ENCODE measurements at regions not wholly inside any gene's neighbourhood (a gene's known extent, or its start where the extent isn't known, plus 50 kb on each side); places are given as distances from the start of the nearest gene placed in this dataset.
A peak's percentile ranks its signal among the peaks of the same experiment; 100 is the strongest.

DNA sequence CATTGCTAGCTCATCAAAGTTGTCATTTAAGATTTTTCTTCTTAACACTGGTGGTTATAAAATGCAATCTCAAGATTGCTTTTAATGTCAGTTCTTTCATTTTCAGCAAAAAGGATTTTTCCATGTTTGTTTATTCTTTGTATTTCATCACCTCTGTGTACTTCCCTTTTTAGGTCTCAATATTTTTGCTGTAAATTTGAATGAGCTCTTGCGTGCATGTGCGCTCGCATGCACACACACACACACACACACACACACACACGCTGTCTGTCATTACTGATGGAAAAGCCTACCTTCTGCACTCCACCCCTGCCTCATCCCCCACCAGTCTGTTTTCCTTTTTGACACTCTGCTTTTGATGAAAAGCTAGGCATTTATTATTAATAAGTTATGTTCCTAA lies 85.3 kb upstream of the FYN start:
- no peak for DNase-seq

DNA sequence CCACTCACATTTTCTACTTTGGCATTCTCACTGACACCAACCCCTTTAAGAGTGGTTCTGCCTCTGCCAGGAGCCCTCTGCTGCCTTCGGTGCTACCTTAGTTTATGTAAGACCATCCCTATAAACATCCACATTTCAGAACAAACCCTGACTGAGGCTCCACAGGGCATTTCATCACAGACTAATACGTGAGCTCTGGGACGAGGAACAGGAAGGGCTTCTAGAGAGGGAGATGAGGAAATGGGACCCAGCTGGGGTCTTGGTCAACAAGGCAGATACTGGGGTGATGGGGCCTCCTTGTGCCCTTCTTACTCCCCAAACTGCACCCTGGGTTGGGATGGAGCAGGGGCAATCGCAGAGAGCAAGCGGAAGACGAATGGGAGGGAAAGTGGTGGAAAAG lies 86.5 kb upstream of the FYN start:
- DNase-seq, result no peak

DNA sequence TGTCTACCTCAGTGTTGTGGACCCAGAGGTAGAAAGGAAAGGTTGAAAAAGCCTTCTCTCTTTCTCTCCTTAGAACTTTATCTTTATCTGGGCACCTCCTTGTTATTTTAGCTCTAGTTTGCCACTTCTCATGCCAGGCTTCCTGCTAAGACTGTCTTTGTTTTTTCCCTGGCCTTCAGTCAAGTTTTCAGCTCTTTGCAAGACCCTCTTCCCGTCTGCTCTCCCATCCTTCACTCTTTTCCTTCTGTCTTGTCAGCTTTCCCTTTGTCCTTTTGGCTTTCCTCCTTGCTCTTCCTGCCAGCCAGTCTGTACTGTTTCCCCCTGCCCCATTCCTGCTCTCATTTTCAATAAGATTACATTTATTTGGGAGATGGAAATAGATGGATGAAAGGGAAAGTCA lies 86.8 kb upstream of the CCN6 start:
- DNase-seq, result no peak

DNA sequence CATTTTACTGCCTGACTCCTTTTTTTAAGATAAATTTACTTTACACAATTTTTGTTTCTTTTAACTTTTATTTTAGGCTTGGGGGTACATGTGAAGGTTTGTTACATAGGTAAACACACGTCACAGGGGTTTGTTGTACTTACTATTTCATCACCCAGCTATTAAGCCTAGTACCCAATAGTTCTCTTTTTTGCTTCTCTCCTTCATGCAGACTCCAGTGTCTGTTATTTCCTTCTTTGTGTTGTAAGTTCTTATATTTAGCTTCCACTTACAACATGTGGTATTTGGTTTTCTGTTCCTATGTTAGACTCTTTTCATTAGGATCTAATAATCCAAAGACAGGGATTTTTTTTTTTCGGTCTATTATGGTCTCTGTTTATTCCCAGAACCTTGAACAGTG lies 83.5 kb upstream of the CCN6 start:
- no peak for DNase-seq

DNA sequence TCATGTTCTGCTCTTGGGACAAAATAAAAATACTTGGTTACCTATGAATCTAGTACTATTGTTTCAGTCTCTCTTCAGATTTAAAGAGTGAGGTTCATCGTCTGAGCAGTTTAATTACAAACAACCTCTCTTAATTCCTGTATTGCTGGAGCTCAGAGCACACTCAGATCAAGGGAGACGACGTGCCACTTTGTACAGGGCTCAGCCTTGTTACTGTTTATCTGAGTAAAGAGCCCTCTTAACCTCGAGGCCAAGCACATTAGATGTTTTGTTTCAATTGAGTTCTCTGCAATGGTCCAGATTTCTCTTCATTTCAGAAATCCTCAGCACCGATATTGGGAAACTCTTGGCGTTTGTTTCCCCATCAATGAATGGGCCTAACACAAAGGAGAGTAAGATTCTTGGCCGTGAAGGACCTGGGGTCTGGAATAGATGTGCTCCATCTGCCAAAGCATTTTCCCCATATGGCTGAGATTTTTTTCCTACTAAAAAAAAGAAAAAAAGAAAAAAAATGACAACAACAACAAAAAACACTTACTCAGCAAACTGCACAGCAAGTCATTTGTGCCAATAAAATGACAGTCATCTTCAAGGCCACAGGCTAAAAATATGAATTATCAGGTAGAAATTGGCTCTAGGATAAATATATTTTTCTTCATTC lies 82.6 kb upstream of the CCN6 start:
- DNase-seq, result peak; percentile 68

GRCh38 chr6:111971866-111972532 lies 81.9 kb upstream of the CCN6 start:
- no peak for DNase-seq

GRCh38 chr6:111972745-111973117 lies 81.2 kb upstream of the CCN6 start:
- DNase-seq, result peak; percentile 54

DNA sequence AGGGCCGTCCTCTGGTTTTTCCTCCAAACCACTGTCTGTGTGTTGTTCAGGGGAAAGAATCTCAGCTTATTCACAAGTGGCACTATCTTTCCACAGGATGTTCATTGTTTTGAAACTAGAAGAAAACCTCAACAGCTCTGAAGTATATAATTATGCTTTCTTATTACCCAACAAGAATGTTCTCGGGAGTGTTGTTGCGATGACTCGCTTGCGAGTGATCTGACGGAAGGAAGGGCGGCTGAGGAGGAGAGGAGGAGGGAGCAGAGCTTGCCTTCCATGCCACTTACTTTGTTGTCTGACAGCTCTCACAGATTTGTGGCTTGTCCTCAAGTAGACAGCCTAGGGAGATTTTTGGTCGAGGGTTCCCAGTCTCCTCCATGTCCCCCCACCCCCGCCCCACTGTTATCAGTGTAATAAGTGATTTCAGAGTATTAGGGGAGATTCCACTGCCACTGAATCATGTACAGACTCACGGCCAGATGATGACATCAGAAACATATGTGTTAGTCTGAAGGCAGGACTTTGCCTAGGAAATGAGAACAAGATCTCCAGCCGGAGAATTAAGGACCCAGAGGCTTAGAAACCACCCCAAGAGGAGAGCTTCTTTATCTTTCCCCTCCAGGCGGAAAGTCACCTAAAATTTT lies 80.7 kb upstream of the CCN6 start:
- peak; percentile 96 for DNase-seq

- DNase-seq, result peak; percentile 84
Measured at GRCh38 chr6:111973927-111974639, 79.8 kb upstream of the CCN6 start.

- no peak for DNase-seq
Measured at GRCh38 chr6:111975466-111975865, 78.4 kb upstream of the CCN6 start.

GRCh38 chr6:111976139-111976538 lies 77.8 kb upstream of the CCN6 start:
- DNase-seq, result no peak

GRCh38 chr6:111978532-111979149 lies 75.3 kb upstream of the CCN6 start:
- DNase-seq, result peak; percentile 69

DNA sequence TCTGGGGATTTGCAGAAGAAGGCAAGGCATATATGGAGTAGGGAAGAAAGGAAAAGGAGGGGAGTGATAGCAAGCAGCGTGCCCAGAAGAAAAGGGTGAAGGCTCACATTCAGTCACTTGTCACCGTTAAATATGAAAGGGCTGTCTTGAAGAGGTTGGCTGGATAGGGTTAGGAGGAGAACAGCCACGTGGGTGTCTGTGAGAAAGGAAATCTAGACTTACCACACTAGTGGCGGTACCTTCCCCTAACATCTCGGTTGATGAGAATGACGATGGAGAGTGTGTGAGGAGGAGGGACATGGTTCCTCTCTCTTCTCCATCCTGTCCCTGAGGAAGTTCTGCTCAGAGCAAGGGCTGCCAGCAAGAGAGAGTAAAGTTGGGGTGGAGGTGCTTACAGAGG lies 74.3 kb upstream of the CCN6 start:
- no peak for DNase-seq

- no peak for DNase-seq
Measured at GRCh38 chr6:111980143-111980542, 73.8 kb upstream of the CCN6 start.

DNA sequence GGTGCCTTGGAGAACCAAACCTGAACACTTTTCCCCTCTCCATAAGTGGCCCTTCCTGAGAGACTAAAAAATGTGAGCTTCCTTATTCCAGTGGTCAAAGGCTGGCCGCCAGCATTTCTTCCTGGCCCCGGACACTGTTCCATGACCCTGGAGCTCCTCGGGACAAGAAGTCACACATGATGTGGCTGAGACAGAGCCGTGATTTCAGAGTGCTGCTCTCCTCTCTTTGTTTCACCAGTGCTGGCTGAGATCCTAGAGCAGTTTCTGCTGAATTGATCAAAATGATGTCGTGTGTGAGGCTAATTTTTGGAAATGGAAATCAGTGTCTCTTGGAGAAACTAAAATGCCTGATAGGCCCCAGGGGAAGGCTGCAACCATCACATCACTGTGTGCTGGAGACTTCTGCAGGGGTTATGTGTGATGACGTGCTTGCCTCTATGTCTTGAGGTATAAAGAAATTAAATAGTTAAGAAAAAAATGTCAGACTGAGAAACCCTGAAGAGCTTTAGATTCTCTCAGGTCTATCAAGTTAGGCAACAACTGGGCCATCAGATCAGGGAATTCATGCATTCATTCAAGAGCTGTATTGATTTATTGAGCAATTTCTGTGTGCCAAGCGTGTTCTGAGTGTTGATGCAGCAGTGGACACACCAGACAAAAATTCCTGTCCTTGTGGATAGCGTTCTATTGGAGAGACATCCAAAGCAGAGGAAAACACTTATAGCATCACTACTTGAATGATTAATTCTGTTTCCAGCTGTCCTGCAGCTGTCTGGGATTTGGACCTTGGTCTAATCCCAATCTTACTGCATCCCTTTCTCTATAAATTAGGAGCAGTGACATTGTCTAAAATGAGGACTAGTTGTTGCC lies 72.7 kb upstream of the CCN6 start:
- DNase-seq, result peak; percentile 92

- DNase-seq, result no peak
Measured at GRCh38 chr6:111982681-111983080, 71.2 kb upstream of the CCN6 start.

DNA sequence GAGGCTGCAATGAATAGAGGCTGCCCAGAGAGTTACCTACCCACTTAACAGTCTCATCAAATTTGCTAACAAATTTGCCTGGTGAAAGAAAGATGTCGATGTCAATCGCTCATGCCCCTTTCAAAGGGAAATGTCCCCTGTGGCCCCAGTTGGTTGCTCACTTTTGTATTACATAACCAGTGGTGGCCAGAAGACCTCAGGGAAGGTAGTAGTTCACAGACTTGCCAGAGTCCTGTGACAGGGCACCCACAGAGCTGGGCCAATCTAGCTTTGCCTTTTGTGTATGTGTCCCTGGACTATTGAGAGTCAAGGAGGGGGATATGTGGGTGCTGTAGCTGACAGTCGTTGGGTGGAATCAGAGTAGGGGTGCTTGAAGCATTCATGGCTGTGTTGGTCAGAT lies 70.7 kb upstream of the CCN6 start:
- no peak for DNase-seq

GRCh38 chr6:111984081-111984480 lies 69.8 kb upstream of the CCN6 start:
- no peak for DNase-seq

DNA sequence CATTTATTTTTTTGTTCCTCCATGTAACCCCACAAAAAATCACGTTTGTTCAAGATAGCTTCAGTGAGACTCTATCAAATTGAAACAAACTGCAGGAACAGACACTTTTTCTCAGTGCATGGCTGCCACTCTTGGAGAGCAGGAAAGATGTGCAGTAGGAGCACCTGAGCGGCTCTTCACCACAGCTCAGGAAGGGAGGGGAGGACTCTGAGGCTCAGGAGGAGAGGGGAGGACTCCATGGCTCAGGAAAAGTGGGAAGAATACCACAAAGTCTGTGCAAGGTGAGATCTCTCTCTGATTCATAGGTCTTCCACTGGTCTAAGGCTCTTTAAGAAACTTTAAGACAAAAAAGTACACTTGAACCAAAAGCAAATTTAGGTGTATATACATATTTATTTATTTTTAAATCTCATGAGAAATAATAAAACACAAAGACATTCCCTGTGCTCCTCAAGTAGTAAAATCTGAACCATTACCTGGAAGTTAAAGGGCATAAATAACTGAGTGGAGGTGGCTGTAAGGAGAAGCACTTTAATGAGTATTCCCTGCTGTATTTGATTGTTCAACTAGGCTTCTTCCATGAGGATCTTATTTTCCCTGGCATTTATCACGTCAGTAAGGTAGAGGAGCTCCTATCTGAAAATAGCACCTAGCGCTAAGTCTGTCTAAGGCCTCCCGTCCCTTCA lies 69.2 kb upstream of the CCN6 start:
- no peak for DNase-seq

- DNase-seq, result peak; percentile 56
Measured at GRCh38 chr6:111985202-111985731, 68.6 kb upstream of the CCN6 start.

DNA sequence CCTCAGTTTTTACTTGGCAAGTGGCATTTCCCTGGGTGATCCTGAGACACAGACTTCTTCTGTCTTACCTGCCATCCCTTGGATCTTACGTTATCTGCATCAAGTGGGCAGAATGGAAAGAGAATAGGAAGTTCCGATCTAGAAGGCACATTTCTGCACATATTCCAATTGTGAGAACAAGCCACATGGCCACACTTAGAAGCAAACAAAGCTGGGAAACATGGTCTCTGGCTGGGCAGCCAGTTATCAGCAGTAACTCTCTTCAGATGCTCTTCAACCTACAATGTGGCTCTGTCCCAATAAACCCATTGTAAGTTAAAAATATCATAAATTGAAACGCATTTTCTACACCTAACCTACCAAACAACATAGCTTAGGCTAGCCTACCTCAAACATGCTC lies 67.3 kb upstream of the CCN6 start:
- DNase-seq, result no peak

Measured in skin of body (tissue), 1 donor.